BJ (cell line): ENCODE measurements at regions not wholly inside any gene's neighbourhood (a gene's known extent, or its start where the extent isn't known, plus 50 kb on each side); places are given as distances from the start of the nearest gene placed in this dataset.
"Not testable (repeated sequence)": the region's sequence is repeated elsewhere in the genome, so short reads cannot be mapped to it uniquely, and the experiment has no call there.

Experiments
- CTCF ChIA-PET: fragments of 350-600 bp; formaldehyde crosslinking; extraction: SDS; loops from one replicate; lab custom pipeline; 2021; ENCODE audit warnings: antibody characterized with exemption, inconsistent platforms; lab: Yijun Ruan, JAX
- POLR2A ChIA-PET: fragments of 300-600 bp; sonication (Branson Sonifier 250); formaldehyde crosslinking; extraction: SDS; loops from one replicate; lab custom pipeline; 2021; ENCODE audit warnings: antibody characterized with exemption; lab: Charles Lee
- DNase-seq: peaks from one replicate; pipeline ENCODE4 v3.0.0-alpha.2; 2011; ENCODE audit warnings: low read depth
- H3K27me3 ChIP-seq: 2 replicates; pipeline ENCODE4 v1.6.0; 2011; ENCODE audit warnings: low read length; ENCODE audit not compliant: control insufficient read depth, insufficient read depth
- H3K36me3 ChIP-seq: 2 replicates; pipeline ENCODE4 v1.5.1; 2011; ENCODE audit warnings: low read length; ENCODE audit not compliant: control insufficient read depth, insufficient read depth
- H3K4me3 ChIP-seq: 2 replicates; pipeline ENCODE4 v1.5.1; 2011; ENCODE audit warnings: low read depth, mild to moderate bottlenecking, control low read depth, low read length
- CTCF ChIP-seq: IDR thresholded peaks from 2 replicates; pipeline ENCODE4 v1.5.1; 2011; ENCODE audit warnings: low read depth, mild to moderate bottlenecking, control low read depth, inconsistent platforms, low read length, moderate library complexity; ENCODE audit not compliant: insufficient read depth

GRCh38 chr10:55800602-55801352, 560.3 kb downstream of the ZWINT start:
- ChIA-PET POLR2A (no interaction called here), CTCF (no interaction called here)
- TF ChIP-seq CTCF = no peak
- H3K27me3 ChIP-seq = no peaks in the 10 kb centered on the region
- DNase-seq = no peak
- H3K4me3 ChIP-seq = no peak overlapping the region
- H3K36me3 ChIP-seq = no peaks in the 10 kb centered on the region

- CTCF ChIA-PET = interaction anchor here (0.6 kb wide), 1 partner anchor 411 kb away, joined by 3 read pairs; no protein-coding TSS in a partner anchor
- POLR2A ChIA-PET = no interaction called here
- no peak for DNase-seq
- Histone ChIP-seq H3K36me3 (no peaks in the 10 kb centered on the region), H3K27me3 (no peaks in the 10 kb centered on the region), H3K4me3 (no peak overlapping the region)
- no peak for TF ChIP-seq CTCF
These were observed 568.0 kb downstream of the ZWINT start for GRCh38 chr10:55793024-55793423.

- CTCF ChIA-PET, H3K4me3 ChIP-seq, H3K36me3 ChIP-seq, DNase-seq, POLR2A ChIA-PET, H3K27me3 ChIP-seq: not testable (repeated sequence)
These were observed 570.8 kb downstream of the ZWINT start for GRCh38 chr10:55790276-55790675.

GRCh38 chr10:55786461-55787050, 574.5 kb downstream of the ZWINT start:
- CTCF ChIA-PET = no interaction called here
- no peak for DNase-seq
- TF ChIP-seq CTCF = no peak
- H3K4me3 ChIP-seq = no peak overlapping the region
- no peaks in the 10 kb centered on the region for H3K36me3 ChIP-seq
- POLR2A ChIA-PET = no interaction called here
- H3K27me3 ChIP-seq = no peaks in the 10 kb centered on the region

GRCh38 chr10:55782181-55782580, 578.9 kb downstream of the ZWINT start:
- H3K36me3 ChIP-seq = no peaks in the 10 kb centered on the region
- H3K27me3 ChIP-seq = no peaks in the 10 kb centered on the region
- TF ChIP-seq CTCF = no peak
- CTCF ChIA-PET = no interaction called here
- POLR2A ChIA-PET = no interaction called here
- DNase-seq = no peak
- H3K4me3 ChIP-seq = no peak overlapping the region

GRCh38 chr10:55766212-55766611, 594.8 kb downstream of the ZWINT start:
- CTCF ChIA-PET = no interaction called here
- DNase-seq = no peak
- no peaks in the 10 kb centered on the region for H3K36me3 ChIP-seq
- no peak overlapping the region for H3K4me3 ChIP-seq
- no peak for TF ChIP-seq CTCF
- POLR2A ChIA-PET = no interaction called here
- no peaks in the 10 kb centered on the region for H3K27me3 ChIP-seq
